HCT116 (cell line): ENCODE measurements at regions not wholly inside any gene's neighbourhood (a gene's known extent, or its start where the extent isn't known, plus 50 kb on each side); places are given as distances from the start of the nearest gene placed in this dataset.

Source experiments
- ATAC-seq: fragments of 200-7000 bp; cut with Tn5 transposase; 2 replicates; pipeline ENCODE4 v1.9.1; 2020; ENCODE audit warnings: mild to moderate bottlenecking, moderate library complexity
- BruUV-seq: library from RNA; stranded (reverse); fragments of 400-500 nt; replicated peaks from 2 replicates; lab custom pipeline; 2021; lab: Mats Ljungman, UMichigan
- CTCF ChIA-PET: fragments of 300-600 bp; sonication (Branson Sonifier 250); formaldehyde crosslinking; loops from one replicate; lab custom pipeline; 2021; ENCODE audit warnings: antibody characterized with exemption; lab: Charles Lee
- POLR2A ChIA-PET: fragments of 300-600, 350-600 bp; sonication (Branson Sonifier 250); formaldehyde crosslinking; loops from one replicate; lab custom pipeline; 2021; ENCODE audit warnings: antibody characterized with exemption; lab: Charles Lee
- RAD21 ChIA-PET, 2 experiments: fragments of 300-600 bp; sonication (Branson Sonifier 250); formaldehyde crosslinking; loops; one replicate each; lab custom pipeline; 2023; ENCODE audit warnings: low total read pairs in 2 of 2; ENCODE audit not compliant: uncharacterized antibody in 2 of 2, unreplicated experiment in 2 of 2, low non-redundant PET in 1 of 2; lab: Charles Lee
- DNase-seq: peaks from one replicate; pipeline ENCODE4 v3.0.0-alpha.2; 2010; ENCODE audit warnings: low read depth, low spot score
- H2AFZ ChIP-seq: fragments of 200-600 bp; shearing (Covaris generic), sonication (generic); 2 replicates; pipeline ENCODE4 v1.6.1; 2017; ENCODE audit warnings: low read depth, mixed run types, mixed read lengths, antibody characterized with exemption, low read length; ENCODE audit not compliant: poor library complexity, severe bottlenecking
- H3K27ac ChIP-seq: 2 replicates; pipeline ENCODE4 v1.5.1; 2012; ENCODE audit warnings: low read depth, low read length
- H3K27me3 ChIP-seq: fragments of 200-600 bp; sonication (generic); 2 replicates; pipeline ENCODE4 v1.6.1; 2016; ENCODE audit warnings: mixed run types, low read length, mixed read lengths; ENCODE audit not compliant: insufficient read depth
- H3K36me3 ChIP-seq, 2 experiments: fragments of 200-500 bp in 1 of 2; fragments of 200-600 bp in 1 of 2; sonication (Bioruptor generic) in 1 of 2; sonication (generic) in 1 of 2; 2 replicates each; pipeline versions ENCODE4 v1.5.1 to v1.6.1; 2014 to 2016; ENCODE audit warnings: low read length in 2 of 2, inconsistent platforms in 1 of 2, mixed read lengths in 1 of 2, mixed run types in 1 of 2; ENCODE audit not compliant: insufficient read depth in 2 of 2, control insufficient read depth in 1 of 2
- H3K4me1 ChIP-seq, 2 experiments: fragments of 200-600 bp in 1 of 2; sonication (generic) in 1 of 2; 2 replicates each; pipeline versions ENCODE4 v1.5.1 to v1.6.1; 2012 to 2017; ENCODE audit warnings: low read length in 2 of 2, inconsistent platforms in 1 of 2, mild to moderate bottlenecking in 1 of 2, mixed read lengths in 1 of 2, mixed run types in 1 of 2, moderate library complexity in 1 of 2; ENCODE audit not compliant: insufficient read depth in 2 of 2, control insufficient read depth in 1 of 2
- H3K4me2 ChIP-seq: fragments of 200-600 bp; sonication (generic); 2 replicates; pipeline ENCODE4 v1.6.1; 2017; ENCODE audit warnings: mixed run types, low read length, mixed read lengths
- H3K4me3 ChIP-seq, 2 experiments: fragments of 200-600 bp in 1 of 2; sonication (generic) in 1 of 2; replicated peaks in 1 of 2; 2 replicates each; pipeline ENCODE4 v1.5.1; 2011 to 2016; ENCODE audit warnings: low read length in 2 of 2, control low read depth in 1 of 2, low read depth in 1 of 2, mild to moderate bottlenecking in 1 of 2, mixed read lengths in 1 of 2, mixed run types in 1 of 2
- H3K79me2 ChIP-seq: fragments of 200-600 bp; sonication (generic); 2 replicates; pipeline ENCODE4 v1.6.1; 2017; ENCODE audit warnings: mild to moderate bottlenecking, mixed run types, low read length, moderate library complexity, mixed read lengths; ENCODE audit not compliant: insufficient read depth
- H3K9ac ChIP-seq: fragments of 200-600 bp; sonication (generic); 2 replicates; pipeline ENCODE4 v1.6.1; 2016; ENCODE audit warnings: low read length, mixed read lengths
- H3K9me2 ChIP-seq: fragments of 200-600 bp; sonication (generic), shearing (Covaris generic); 2 replicates; pipeline ENCODE4 v1.6.1; 2017; ENCODE audit warnings: mixed run types, mild to moderate bottlenecking, moderate library complexity; ENCODE audit not compliant: insufficient read depth
- H3K9me3 ChIP-seq, 2 experiments: fragments of 200-500 bp in 1 of 2; fragments of 200-600 bp in 1 of 2; sonication (Bioruptor generic) in 1 of 2; sonication (generic) in 1 of 2; 2 replicates each; pipeline ENCODE4 v1.6.1; 2014 to 2017; ENCODE audit warnings: low read length in 2 of 2, mixed read lengths in 2 of 2, inconsistent platforms in 1 of 2, low read depth in 1 of 2, mild to moderate bottlenecking in 1 of 2, mixed run types in 1 of 2, moderate library complexity in 1 of 2; ENCODE audit not compliant: control insufficient read depth in 1 of 2, insufficient read depth in 1 of 2
- H4K20me1 ChIP-seq: fragments of 200-600 bp; sonication (generic), shearing (Covaris generic); 2 replicates; pipeline ENCODE4 v1.6.1; 2017; ENCODE audit warnings: mixed run types, mild to moderate bottlenecking, moderate library complexity; ENCODE audit not compliant: insufficient read depth
- CBX3 ChIP-seq: IDR thresholded peaks from 2 replicates; pipeline ENCODE4 v1.6.1; 2012; ENCODE audit warnings: low read depth
- CTCF ChIP-seq, 3 experiments: fragments of 200-600 bp in 1 of 3; sonication (generic) in 1 of 3; IDR thresholded peaks in 2 of 3; conservative IDR thresholded peaks in 1 of 3; 2 replicates each; pipeline ENCODE4 v1.5.1; 2012 to 2017; ENCODE audit warnings: low read depth in 2 of 3, low read length in 2 of 3, antibody characterized with exemption in 1 of 3, borderline replicate concordance in 1 of 3, control low read depth in 1 of 3, mild to moderate bottlenecking in 1 of 3, mixed read lengths in 1 of 3, mixed run types in 1 of 3, moderate library complexity in 1 of 3; ENCODE audit not compliant: insufficient read depth in 1 of 3
- ELF1 ChIP-seq: IDR thresholded peaks from 2 replicates; pipeline ENCODE4 v1.6.1; 2012; ENCODE audit warnings: low read depth, borderline replicate concordance
- EZH2phosphoT487 ChIP-seq: fragments of 200-600 bp; IDR thresholded peaks from 2 replicates; pipeline ENCODE4 v1.6.1; 2018; ENCODE audit warnings: antibody characterized with exemption, borderline replicate concordance
- JUND ChIP-seq: IDR thresholded peaks from 2 replicates; pipeline ENCODE4 v1.6.1; 2012
- MAX ChIP-seq: IDR thresholded peaks from 2 replicates; pipeline ENCODE4 v1.6.1; 2012
- POLR2A ChIP-seq: IDR thresholded peaks from 2 replicates; pipeline ENCODE4 v1.7.0; 2011; ENCODE audit warnings: borderline replicate concordance; ENCODE audit not compliant: insufficient read depth, insufficient read length; ENCODE audit errors: extremely low read depth
- POLR2AphosphoS5 ChIP-seq: IDR thresholded peaks from 2 replicates; pipeline ENCODE4 v1.6.1; 2011; ENCODE audit warnings: mild to moderate bottlenecking, low read depth, low read length, moderate library complexity
- REST ChIP-seq: IDR thresholded peaks from 2 replicates; pipeline ENCODE4 v1.6.1; 2012; ENCODE audit warnings: low read depth
- SP1 ChIP-seq: IDR thresholded peaks from 2 replicates; pipeline ENCODE4 v1.6.1; 2012; ENCODE audit warnings: low read depth
- ZFX ChIP-seq: fragments of 450-650 bp; IDR thresholded peaks from 2 replicates; pipeline ENCODE4 v1.6.1; 2017
- intact Hi-C: fragments of 100-400 bp; cut with micrococcal nuclease; formaldehyde crosslinking; loops from 2 replicates; pipeline ENCODE4 v1.10.0; 2022

GRCh38 chr15:75148280-75148679 is 53.4 kb upstream of the C15orf39 start:
- ChIA-PET RAD21 (no interaction called here), CTCF (interaction anchor here (0.7 kb wide), 1 partner anchor 54 kb away, joined by 5 read pairs; the partner anchor contains the start of gene C15orf39)
- Histone ChIP-seq H3K9ac (no peak overlapping the region), H3K36me3 (no peaks in the 10 kb centered on the region), H3K27me3 (no peaks in the 10 kb centered on the region), H3K4me2 (no peak overlapping the region), H3K4me1 (peaks cover 11 to 30% of the 10 kb centered on the region in 2 experiments; a peak in 3 of 4 replicates)
- intact Hi-C loops: no loop called here
- no peak for ATAC-seq
- TF ChIP-seq CBX3 (no peak), EZH2phosphoT487 (no peak), ZFX (no peak)
- TF ChIP-seq, all 23 proteins: peak for 0
- no peak overlapping the region for H3K4me3 ChIP-seq
- no peak overlapping the region for H3K27ac ChIP-seq
- DNase-seq: no peak
- H3K9me2 ChIP-seq: no peaks in the 10 kb centered on the region
- H3K79me2 ChIP-seq: no peaks in the 10 kb centered on the region
- no peak overlapping the region for H2AFZ ChIP-seq
- peaks cover 1 to 2% of the 10 kb centered on the region in 2 experiments; a peak in 2 of 4 replicates for H3K9me3 ChIP-seq
- POLR2A ChIA-PET: no interaction called here
- no TSS peak for BruUV-seq
- no peaks in the 10 kb centered on the region for H4K20me1 ChIP-seq

- ChIA-PET POLR2A (no interaction called here), RAD21 (no interaction called here), CTCF (no interaction called here)
- intact Hi-C loops: no loop called here
- no peaks in the 10 kb centered on the region for H3K36me3 ChIP-seq
- H3K9me3 ChIP-seq: no peaks in the 10 kb centered on the region
- no peak overlapping the region for H3K9ac ChIP-seq
- H4K20me1 ChIP-seq: no peaks in the 10 kb centered on the region
- TF ChIP-seq POLR2AphosphoS5 (no peak; the same call in 1 of the 2 replicates), POLR2A (no peak), JUND (peak; percentile 14; the same call in 1 of the 2 replicates), CTCF (IDR thresholded peaks at IDR 0.05 in 2 of 3, conservative IDR thresholded peaks at IDR 0.05 in 1 of 3; ENCODE audit: borderline replicate concordance in 1 of 3, insufficient read depth in 1 of 3, low read depth in 2 of 3, low read length in 2 of 3) (no peak), MAX (no peak), REST (no peak), SP1 (peak; percentile 30; the same call in 1 of the 2 replicates), ELF1 (no peak)
- H3K4me2 ChIP-seq: peak overlapping the region; percentile 38; the same call in 1 of the 2 replicates
- no TSS peak for BruUV-seq
- H3K4me3 ChIP-seq: no peak overlapping the region
- no peak overlapping the region for H3K27ac ChIP-seq
- peak; percentile 56 for ATAC-seq
- peak; percentile 22 for DNase-seq
- no peak overlapping the region for H2AFZ ChIP-seq
- peaks cover 11 to 30% of the 10 kb centered on the region in 2 experiments; a peak in 3 of 4 replicates for H3K4me1 ChIP-seq
- H3K27me3 ChIP-seq: no peaks in the 10 kb centered on the region
- H3K79me2 ChIP-seq: no peaks in the 10 kb centered on the region
- no peaks in the 10 kb centered on the region for H3K9me2 ChIP-seq
Observed at GRCh38 chr15:75149867-75150709, 51.6 kb upstream of the C15orf39 start.
